SKM-1 treated with dmso at 0.1 percent for 144 hours (cell line): ENCODE measurements at regions not wholly inside any gene's neighbourhood (a gene's known extent, or its start where the extent isn't known, plus 50 kb on each side); places are given as distances from the start of the nearest gene placed in this dataset.
A peak's percentile ranks its signal among the peaks of the same experiment; 100 is the strongest.

ENCODE experiments used
- DNase-seq: peaks from one replicate; lab custom pipeline; 2025; ENCODE audit not compliant: unreplicated experiment; lab: John Stamatoyannopoulos, UW

DNA sequence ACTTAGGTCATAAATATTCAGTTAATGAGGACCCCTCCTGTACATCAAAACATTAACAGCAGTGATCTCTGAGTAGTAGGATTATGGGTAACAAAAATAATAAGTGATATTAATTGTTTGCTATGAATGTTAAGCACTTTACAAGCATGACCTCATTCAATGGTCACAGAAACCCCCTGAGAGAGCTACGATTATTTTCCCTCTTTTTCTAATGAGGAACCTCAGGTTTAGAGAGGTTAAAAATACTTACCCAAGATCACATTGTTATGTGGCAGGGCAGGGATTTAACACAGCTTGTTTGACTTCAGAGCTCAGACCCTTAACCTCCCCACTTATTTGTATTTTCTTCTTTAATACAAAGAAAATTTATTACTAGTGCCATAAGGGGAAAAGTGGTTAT, 228.2 kb downstream of the TBL1XR1 start:
- DNase-seq, result no peak

DNA sequence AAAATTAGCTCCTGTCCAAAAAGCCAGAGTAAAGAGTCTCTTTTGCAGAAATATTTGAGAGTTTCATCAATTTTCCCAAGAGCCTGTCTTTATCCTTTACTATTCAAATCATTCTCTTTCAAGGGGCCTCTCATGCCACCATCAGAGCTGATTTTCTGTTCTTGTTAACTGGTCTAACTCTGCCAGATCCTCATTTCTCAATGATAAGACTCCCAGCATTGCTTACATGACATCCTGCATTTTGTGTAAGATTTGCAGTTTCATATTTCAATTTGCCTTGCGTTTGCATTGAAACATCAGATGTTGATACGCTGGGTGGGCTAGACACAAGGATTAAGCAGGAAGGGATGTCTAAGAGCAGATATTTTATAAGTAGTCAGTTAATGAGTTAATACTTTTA, 228.7 kb downstream of the TBL1XR1 start:
- DNase-seq, result no peak

DNA sequence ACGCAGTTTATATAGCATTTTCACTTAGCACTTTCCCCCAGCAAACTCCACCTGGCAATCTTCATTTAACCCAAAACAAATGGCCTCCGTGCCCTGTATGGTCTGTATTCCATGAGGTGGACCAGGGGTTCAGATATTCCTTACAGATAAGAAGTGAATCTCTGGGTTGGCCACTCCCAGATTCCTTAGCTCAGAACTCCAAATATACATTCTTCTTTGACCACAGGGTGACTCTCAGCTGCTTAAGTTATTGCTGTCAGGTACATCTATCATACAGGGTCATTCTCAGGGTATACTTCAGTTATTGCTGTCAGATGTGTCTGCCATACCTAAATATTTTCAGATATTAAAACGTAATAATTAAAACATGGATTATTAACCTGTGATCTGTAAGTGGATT, 229.8 kb downstream of the TBL1XR1 start:
- DNase-seq, result no peak

DNA sequence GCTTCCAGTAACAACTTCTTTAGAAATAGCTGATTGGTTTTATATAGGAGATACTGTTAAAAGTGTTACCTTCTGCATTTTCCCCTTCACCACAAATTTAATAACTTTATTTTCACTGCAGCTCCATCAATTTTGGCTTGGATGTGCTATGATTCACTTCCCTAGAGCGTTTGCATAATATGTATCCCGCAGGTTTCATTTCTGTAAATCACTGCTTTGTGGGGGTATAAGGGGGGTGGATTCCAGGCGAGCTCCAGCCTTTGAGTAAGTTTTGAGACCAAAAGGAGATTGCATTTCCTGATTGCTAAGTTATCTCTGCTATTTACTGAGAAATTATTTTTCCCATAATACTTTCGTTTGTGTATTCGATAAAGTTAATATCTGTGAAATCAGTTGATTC, 232.6 kb downstream of the TBL1XR1 start:
- no peak for DNase-seq

DNA sequence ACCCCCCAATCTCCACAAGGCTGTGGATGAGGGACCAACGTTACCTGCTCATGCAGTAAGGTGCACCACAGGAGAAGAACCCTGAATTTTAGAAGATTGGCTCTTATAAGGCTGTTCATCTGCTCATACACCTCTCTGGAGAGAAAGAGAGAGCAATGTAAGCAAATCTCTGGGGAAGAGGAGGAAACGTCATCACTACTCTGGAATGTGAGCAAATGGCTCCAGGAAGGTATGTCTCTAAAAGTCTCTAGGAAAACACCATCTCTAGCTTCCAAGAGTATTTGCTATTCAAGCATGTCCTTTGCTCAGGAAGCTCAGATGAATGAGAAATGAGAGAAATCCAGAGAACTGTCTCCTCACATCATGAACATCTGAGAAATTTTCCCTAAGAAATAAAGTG, 235.4 kb downstream of the TBL1XR1 start:
- no peak for DNase-seq

- no peak for DNase-seq
Measured at GRCh38 chr3:176959867-176960266, 237.4 kb downstream of the TBL1XR1 start.

DNA sequence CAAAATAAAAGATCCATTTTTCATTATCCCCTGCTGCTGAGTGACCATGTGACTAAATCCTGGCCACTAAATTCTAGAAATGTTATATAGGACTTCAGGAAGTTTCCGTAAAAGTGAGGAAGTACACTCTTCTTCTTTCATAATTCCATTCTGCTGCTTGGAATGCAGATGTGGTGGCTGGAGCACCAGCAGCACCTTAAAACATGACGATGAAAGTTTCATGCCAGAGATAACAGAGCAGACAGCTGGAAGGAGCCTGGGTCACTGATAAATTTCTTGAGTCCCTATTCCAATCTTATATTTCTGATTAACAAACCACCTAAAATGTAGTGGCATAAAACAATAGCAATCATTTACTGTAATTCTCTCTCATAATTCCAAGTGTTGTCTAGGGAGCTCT, 238.7 kb downstream of the TBL1XR1 start:
- no peak for DNase-seq

GRCh38 chr3:176954517-176954916, 242.8 kb downstream of the TBL1XR1 start:
- no peak for DNase-seq

- DNase-seq, result no peak
Measured at GRCh38 chr3:176953106-176954060, 243.9 kb downstream of the TBL1XR1 start.

GRCh38 chr3:176951586-176952292, 245.5 kb downstream of the TBL1XR1 start:
- DNase-seq, result no peak

- DNase-seq, result no peak
Measured at GRCh38 chr3:176951144-176951543, 246.1 kb downstream of the TBL1XR1 start.

DNA sequence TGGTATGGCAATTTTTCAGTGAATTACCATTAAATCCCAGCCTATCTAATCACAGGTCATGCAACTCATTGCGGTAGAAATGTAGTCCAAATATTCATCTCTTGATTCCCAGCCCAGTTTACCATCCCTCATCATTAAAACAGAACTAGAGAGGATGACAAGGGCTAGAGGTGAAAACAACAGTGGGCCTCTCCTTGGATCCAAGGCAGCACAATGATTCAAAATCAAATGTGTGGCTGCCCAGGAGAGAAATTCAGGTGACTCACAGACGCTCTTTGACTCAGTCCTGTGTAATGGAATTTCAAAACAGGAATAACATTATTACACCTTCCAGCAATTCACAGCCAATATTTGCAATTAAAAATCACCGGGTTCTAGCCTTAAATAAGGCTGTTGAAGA, 246.5 kb downstream of the TBL1XR1 start:
- DNase-seq, result no peak

DNA sequence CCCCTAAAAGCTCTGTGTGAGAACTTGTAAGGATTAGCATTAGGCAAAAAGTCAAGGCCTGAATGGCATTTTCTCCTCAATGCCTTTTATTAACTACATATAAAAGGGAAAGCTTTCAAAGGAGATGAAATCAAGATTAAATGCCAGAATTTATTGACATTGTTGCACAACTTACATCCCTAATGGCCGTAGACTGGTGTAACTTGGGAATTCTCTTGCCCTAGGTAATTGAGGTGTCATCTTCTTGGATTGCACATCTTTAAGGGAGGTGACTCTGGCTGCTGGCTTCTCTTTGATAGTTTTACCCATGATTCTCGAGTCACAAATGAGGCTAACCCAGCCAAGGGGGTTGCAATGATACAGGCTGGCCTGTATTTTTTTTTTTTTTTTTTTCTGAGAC, 249.1 kb downstream of the TBL1XR1 start:
- no peak for DNase-seq

- DNase-seq, result no peak
Measured at GRCh38 chr3:176946202-176946601, 251.1 kb downstream of the TBL1XR1 start.

- no peak for DNase-seq
Measured at GRCh38 chr3:176942305-176942704, 255.0 kb downstream of the TBL1XR1 start.

GRCh38 chr3:176941689-176942088, 255.6 kb downstream of the TBL1XR1 start:
- no peak for DNase-seq

DNA sequence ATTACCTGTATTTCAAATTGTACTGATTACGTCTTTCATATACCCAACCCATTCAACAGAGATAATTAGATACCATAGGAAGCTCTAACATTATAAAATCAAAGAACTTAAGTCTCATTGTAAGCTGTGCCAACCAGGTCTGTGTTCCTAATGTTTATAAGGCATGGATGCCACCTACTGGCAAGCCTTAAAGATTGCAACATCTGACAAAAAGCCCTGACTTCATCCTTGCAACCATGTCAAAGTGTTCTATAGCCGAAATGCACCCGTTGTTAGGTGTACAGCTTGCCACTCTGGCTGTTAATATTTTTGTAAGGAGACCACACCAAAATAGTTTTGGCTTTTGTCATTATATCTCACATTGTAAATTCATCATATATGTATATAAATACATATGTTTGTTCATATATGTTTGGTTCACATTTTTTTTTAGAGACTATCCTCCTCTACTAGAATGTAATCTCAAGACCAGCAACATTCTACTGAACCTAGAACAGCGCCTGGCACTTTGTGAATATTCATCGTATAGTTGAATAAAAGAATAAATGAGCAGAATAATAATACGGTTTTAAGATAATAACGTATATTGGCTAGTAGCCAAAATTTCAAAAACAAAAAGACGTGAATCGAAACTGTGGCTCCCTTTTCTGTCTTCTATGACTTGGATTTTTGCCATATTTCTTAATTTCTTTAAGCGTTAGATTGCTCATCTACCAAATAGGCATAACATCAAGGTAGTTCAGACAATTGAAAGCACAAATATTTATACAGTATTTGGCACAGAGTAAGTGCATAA, 258.1 kb downstream of the TBL1XR1 start:
- peak; percentile 69 for DNase-seq

GRCh38 chr3:176937994-176938393, 259.3 kb downstream of the TBL1XR1 start:
- no peak for DNase-seq

GRCh38 chr3:176937541-176937940, 259.7 kb downstream of the TBL1XR1 start:
- DNase-seq, result no peak

DNA sequence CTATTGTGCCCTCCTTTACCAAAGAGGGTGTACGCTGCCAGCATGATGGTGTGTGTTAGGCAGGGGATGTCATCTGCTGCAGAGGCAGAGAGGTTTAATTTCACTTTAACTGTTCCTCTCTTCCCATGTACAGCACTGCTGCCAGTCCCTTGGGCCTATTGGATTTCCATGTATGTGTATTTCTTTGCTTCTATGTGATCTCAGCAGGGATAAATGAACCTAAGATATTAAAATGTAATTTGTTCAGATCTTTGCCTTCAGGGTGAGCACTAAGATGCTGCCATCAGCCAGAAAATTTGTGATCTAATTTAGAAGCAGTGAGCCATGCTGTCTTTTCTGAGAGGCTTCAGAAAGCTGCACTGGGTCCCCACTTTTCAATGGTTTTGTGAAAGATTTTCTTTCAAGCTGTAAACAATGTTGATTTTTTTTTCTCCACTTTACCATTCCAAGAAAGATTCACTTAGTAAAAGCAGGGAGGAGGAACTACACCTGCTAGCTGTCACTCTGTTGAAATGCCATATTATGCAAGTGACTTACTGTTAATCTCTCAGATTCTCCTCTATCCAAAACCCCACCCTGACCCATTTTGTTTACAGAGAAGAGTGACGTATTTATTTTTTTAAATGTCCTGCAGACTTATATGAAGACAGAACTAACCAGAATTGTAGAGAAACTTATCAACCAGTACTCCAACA, 261.9 kb downstream of the TBL1XR1 start:
- DNase-seq, result no peak

DNA sequence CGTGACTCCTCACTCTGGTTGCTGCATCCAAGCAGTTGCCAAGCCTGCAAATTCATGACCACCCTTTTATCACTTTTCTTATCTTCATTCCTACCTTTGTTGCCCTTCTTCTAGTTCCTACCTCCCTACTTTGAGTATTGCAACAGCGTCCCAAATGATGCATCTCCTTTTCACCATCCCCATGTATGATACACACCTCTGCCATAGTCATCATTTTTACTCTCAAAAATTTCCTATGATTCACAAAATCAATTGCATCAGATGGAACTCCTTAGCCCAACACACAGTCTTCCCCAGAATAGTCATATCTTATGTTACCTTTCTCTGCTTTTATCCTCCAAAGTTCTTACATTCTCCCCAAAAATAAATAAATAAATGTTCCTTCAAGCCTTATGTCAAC, 262.6 kb downstream of the TBL1XR1 start:
- no peak for DNase-seq
